OCI-LY7 (cell line): ENCODE measurements at regions not wholly inside any gene's neighbourhood (a gene's known extent, or its start where the extent isn't known, plus 50 kb on each side); places are given as distances from the start of the nearest gene placed in this dataset.

Experiments used
- BruUV-seq: library from RNA; stranded (reverse); fragments of 400-500 nt; replicated peaks from 2 replicates; lab custom pipeline; 2021; lab: Mats Ljungman, UMichigan
- CTCF ChIA-PET: fragments of 300-600 bp; sonication (Branson Sonifier 250); formaldehyde crosslinking; loops from one replicate; lab custom pipeline; 2022; ENCODE audit warnings: antibody characterized with exemption; ENCODE audit not compliant: unreplicated experiment; lab: Charles Lee
- POLR2A ChIA-PET: fragments of 300-600 bp; sonication (Branson Sonifier 250); formaldehyde crosslinking; loops from one replicate; lab custom pipeline; 2022; ENCODE audit warnings: antibody characterized with exemption; lab: Charles Lee
- DNase-seq: peaks from one replicate; pipeline ENCODE4 v3.0.0-alpha.2; 2015; ENCODE audit warnings: low spot score
- H2AFZ ChIP-seq: fragments of 200-600 bp; sonication (generic), shearing (Covaris generic); 2 replicates; pipeline ENCODE4 v1.6.1; 2014; ENCODE audit warnings: mild to moderate bottlenecking, antibody characterized with exemption, low read length, moderate library complexity
- H3K27ac ChIP-seq: fragments of 200-600 bp; sonication (generic); 2 replicates; pipeline ENCODE4 v1.5.1; 2014; ENCODE audit warnings: mixed run types, low read depth, mild to moderate bottlenecking, moderate library complexity, low read length, inconsistent platforms; ENCODE audit not compliant: poor library complexity, severe bottlenecking
- H3K36me3 ChIP-seq: fragments of 200-600 bp; sonication (generic); 2 replicates; pipeline ENCODE4 v1.6.1; 2014; ENCODE audit warnings: mild to moderate bottlenecking, antibody characterized with exemption, low read length, moderate library complexity, mixed read lengths; ENCODE audit not compliant: insufficient read depth
- H3K4me1 ChIP-seq: fragments of 200-600 bp; sonication (generic); 2 replicates; pipeline ENCODE4 v1.5.1; 2014; ENCODE audit warnings: mild to moderate bottlenecking, low read length; ENCODE audit not compliant: insufficient read depth, poor library complexity, severe bottlenecking
- H3K4me2 ChIP-seq: fragments of 200-600 bp; sonication (generic); 2 replicates; pipeline ENCODE4 v1.6.1; 2014; ENCODE audit warnings: mild to moderate bottlenecking, low read length
- H3K4me3 ChIP-seq: fragments of 200-600 bp; sonication (generic); 2 replicates; pipeline ENCODE4 v1.5.1; 2014; ENCODE audit warnings: mild to moderate bottlenecking, low read depth, low read length; ENCODE audit not compliant: poor library complexity, severe bottlenecking
- H3K79me2 ChIP-seq: fragments of 200-600 bp; sonication (generic); 2 replicates; pipeline ENCODE4 v1.6.1; 2016; ENCODE audit warnings: low read depth, mild to moderate bottlenecking, low read length, moderate library complexity, mixed read lengths; ENCODE audit not compliant: insufficient read depth
- H3K9me2 ChIP-seq: fragments of 200-600 bp; sonication (generic); 2 replicates; pipeline ENCODE4 v1.6.1; 2016; ENCODE audit warnings: mild to moderate bottlenecking, low read length, mixed read lengths; ENCODE audit not compliant: insufficient read depth
- H3K9me3 ChIP-seq: fragments of 200-600 bp; sonication (generic); 2 replicates; pipeline ENCODE4 v1.6.1; 2014; ENCODE audit warnings: mild to moderate bottlenecking, mixed run types, low read length, mixed read lengths
- H4K20me1 ChIP-seq: fragments of 200-600 bp; sonication (generic); 2 replicates; pipeline ENCODE4 v1.6.1; 2014; ENCODE audit warnings: mild to moderate bottlenecking, antibody characterized with exemption, low read length, moderate library complexity, mixed read lengths; ENCODE audit not compliant: insufficient read depth
- EZH2phosphoT487 ChIP-seq: fragments of 200-600 bp; sonication (generic); IDR thresholded peaks from 2 replicates; pipeline ENCODE4 v1.6.1; 2018; ENCODE audit warnings: low read depth, borderline replicate concordance, mild to moderate bottlenecking, mixed run types, antibody characterized with exemption, low read length, moderate library complexity, mixed read lengths
- intact Hi-C: fragments of 100-400 bp; cut with micrococcal nuclease; formaldehyde crosslinking; loops from one replicate; pipeline ENCODE4 v1.10.0; 2022; ENCODE audit not compliant: unreplicated experiment
- TF ChIP-seq, protein P1 (sequence below): fragments of 200-600 bp; sonication (generic); conservative IDR thresholded peaks from 2 replicates; pipeline ENCODE4 v1.5.1; 2014; ENCODE audit warnings: mild to moderate bottlenecking, antibody characterized with exemption, low read length, moderate library complexity, mixed read lengths

DNA sequence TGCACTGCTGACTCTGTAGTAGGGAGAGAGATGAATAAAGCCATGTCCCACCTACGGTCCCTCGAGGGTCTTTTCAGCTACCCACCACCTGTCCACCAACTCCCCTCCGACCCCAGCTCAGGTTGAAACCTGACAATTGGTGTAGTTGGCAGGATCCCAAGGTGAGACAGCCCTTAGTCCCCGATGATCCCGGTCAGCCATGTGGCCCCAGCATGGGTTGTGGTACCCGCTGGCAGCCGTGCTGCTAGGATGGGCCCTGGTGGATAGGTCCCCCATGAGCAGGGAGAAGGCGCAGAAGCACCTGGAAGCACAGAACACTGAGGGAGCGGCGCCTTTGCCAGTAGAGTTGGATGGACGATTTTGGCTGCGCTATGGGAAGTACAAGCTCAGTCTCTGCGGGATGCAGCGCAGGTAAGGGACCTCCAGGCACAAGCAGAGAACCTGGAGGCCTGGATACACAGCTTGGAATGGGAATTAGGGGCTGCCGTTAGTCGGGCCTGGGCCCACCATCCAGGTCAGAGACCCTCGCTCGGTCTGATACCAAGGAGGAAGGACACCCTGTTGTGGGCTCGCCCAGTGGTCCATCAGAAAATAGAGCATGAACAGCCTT, 694.6 kb upstream of the AGA start:
- no peaks in the 10 kb centered on the region for H3K9me2 ChIP-seq
- ChIA-PET POLR2A (no interaction called here), CTCF (no interaction called here)
- H3K4me1 ChIP-seq: no peaks in the 10 kb centered on the region
- no peak overlapping the region for H3K27ac ChIP-seq
- H4K20me1 ChIP-seq: no peaks in the 10 kb centered on the region
- DNase-seq: no peak
- H3K9me3 ChIP-seq: no peaks in the 10 kb centered on the region
- H2AFZ ChIP-seq: no peak overlapping the region
- TF ChIP-seq, protein P1, sequence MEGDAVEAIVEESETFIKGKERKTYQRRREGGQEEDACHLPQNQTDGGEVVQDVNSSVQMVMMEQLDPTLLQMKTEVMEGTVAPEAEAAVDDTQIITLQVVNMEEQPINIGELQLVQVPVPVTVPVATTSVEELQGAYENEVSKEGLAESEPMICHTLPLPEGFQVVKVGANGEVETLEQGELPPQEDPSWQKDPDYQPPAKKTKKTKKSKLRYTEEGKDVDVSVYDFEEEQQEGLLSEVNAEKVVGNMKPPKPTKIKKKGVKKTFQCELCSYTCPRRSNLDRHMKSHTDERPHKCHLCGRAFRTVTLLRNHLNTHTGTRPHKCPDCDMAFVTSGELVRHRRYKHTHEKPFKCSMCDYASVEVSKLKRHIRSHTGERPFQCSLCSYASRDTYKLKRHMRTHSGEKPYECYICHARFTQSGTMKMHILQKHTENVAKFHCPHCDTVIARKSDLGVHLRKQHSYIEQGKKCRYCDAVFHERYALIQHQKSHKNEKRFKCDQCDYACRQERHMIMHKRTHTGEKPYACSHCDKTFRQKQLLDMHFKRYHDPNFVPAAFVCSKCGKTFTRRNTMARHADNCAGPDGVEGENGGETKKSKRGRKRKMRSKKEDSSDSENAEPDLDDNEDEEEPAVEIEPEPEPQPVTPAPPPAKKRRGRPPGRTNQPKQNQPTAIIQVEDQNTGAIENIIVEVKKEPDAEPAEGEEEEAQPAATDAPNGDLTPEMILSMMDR: no peak
- no peak for TF ChIP-seq EZH2phosphoT487
- BruUV-seq: no TSS peak
- intact Hi-C loops: no loop called here
- H3K79me2 ChIP-seq: no peaks in the 10 kb centered on the region
- H3K4me3 ChIP-seq: no peak overlapping the region
- no peaks in the 10 kb centered on the region for H3K36me3 ChIP-seq
- H3K4me2 ChIP-seq: no peak overlapping the region

DNA sequence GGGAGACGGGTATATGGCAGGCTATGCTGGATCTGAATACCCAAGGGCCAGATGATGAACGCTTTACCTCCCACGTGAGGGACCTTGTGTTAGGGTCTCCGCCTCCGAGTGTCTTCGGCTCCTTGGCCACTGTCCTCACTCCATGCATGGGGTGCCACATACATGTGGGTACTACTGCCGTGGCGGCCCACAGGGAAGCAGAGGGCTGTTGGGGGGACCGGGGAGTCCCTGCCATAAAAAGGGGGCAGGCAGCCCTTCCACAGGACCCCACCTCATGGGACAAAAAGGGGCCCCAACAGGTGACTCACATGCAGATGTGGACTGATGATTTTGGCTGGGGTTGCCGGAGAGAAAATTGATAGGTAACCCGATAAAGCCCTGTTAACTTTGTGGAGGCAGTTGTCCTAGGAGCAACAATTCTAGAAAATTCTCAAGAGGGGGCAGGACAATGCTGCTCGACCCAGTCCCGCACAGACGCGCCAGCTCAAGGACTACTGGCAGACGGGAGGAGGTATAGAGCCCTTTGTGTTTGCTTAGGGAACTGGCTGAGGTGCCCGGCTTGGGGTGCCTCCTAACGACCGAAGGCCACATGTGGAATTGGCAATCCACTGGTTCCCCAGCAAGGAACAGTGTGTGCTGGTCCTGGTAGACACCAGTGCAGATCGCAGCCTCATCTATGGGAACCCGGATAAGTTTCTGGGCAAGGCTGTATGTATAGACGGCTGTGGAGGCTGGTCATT, 695.7 kb upstream of the AGA start:
- CTCF ChIA-PET: no interaction called here
- H3K4me1 ChIP-seq: no peaks in the 10 kb centered on the region
- POLR2A ChIA-PET: no interaction called here
- H3K27ac ChIP-seq: no peak overlapping the region
- no TSS peak for BruUV-seq
- H3K36me3 ChIP-seq: no peaks in the 10 kb centered on the region
- no peak for DNase-seq
- H3K4me3 ChIP-seq: no peak overlapping the region
- no peaks in the 10 kb centered on the region for H3K9me2 ChIP-seq
- H3K4me2 ChIP-seq: no peak overlapping the region
- intact Hi-C loops: no loop called here
- no peaks in the 10 kb centered on the region for H4K20me1 ChIP-seq
- H3K9me3 ChIP-seq: no peaks in the 10 kb centered on the region
- no peak overlapping the region for H2AFZ ChIP-seq
- H3K79me2 ChIP-seq: no peaks in the 10 kb centered on the region
- TF ChIP-seq, protein P1: no peak
- TF ChIP-seq EZH2phosphoT487: no peak

DNA sequence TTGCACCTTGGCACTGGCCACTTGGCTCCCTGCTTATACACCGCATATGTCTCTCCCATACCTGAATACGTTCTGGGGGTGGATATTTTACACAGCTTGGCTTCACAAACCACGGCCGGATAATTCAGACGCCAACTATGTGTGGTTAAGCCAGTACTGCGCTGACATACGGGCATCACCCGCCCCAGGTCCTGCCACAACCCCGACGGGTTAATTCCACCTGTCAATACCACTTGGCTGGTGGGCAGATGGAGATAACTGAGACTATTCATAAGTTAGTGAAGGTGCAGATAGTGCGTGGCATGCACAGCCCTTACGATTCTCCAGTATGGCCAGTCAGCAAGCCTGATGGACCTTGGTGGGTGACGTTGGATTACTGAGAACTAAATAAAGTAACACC, 696.3 kb upstream of the AGA start:
- H3K36me3 ChIP-seq: no peaks in the 10 kb centered on the region
- H2AFZ ChIP-seq: no peak overlapping the region
- intact Hi-C loops: no loop called here
- no TSS peak for BruUV-seq
- ChIA-PET POLR2A (no interaction called here), CTCF (no interaction called here)
- H3K9me2 ChIP-seq: no peaks in the 10 kb centered on the region
- no peaks in the 10 kb centered on the region for H3K9me3 ChIP-seq
- DNase-seq: no peak
- H3K79me2 ChIP-seq: no peaks in the 10 kb centered on the region
- no peak overlapping the region for H3K27ac ChIP-seq
- no peaks in the 10 kb centered on the region for H3K4me1 ChIP-seq
- TF ChIP-seq EZH2phosphoT487: no peak
- TF ChIP-seq, protein P1: no peak
- H3K4me2 ChIP-seq: no peak overlapping the region
- no peaks in the 10 kb centered on the region for H4K20me1 ChIP-seq
- no peak overlapping the region for H3K4me3 ChIP-seq
